Fibroblast of the aortic adventitia (primary cell): ENCODE measurements at regions not wholly inside any gene's neighbourhood (a gene's known extent, or its start where the extent isn't known, plus 50 kb on each side); places are given as distances from the start of the nearest gene placed in this dataset.
"Not testable (repeated sequence)": the region's sequence is repeated elsewhere in the genome, so short reads cannot be mapped to it uniquely, and the experiment has no call there.

Experiments
- DNase-seq: peaks from one replicate; pipeline ENCODE4 v3.0.0-alpha.2; 2010; ENCODE audit warnings: low read depth
- H3K4me3 ChIP-seq: 2 replicates; pipeline ENCODE4 v1.5.1; 2011; ENCODE audit warnings: low read depth, mild to moderate bottlenecking, control low read depth, low read length, moderate library complexity
- CTCF ChIP-seq: IDR thresholded peaks from 2 replicates; pipeline ENCODE4 v1.5.1; 2011; ENCODE audit warnings: mild to moderate bottlenecking, low read length, control low read depth, inconsistent platforms; ENCODE audit not compliant: insufficient read depth

- no peak for DNase-seq
- no peak for TF ChIP-seq CTCF
- no peak overlapping the region for H3K4me3 ChIP-seq
Observed at GRCh38 chr11:86149792-86150191, 80.9 kb upstream of the PICALM start.

- H3K4me3 ChIP-seq, result no peak overlapping the region
- DNase-seq, result no peak
- no peak for TF ChIP-seq CTCF
Observed at GRCh38 chr11:86148345-86148747, 79.5 kb upstream of the PICALM start.

GRCh38 chr11:86147004-86147403 is 78.1 kb upstream of the PICALM start:
- no peak overlapping the region for H3K4me3 ChIP-seq
- DNase-seq, result no peak
- TF ChIP-seq CTCF, result no peak

GRCh38 chr11:86145439-86146156 is 76.7 kb upstream of the PICALM start:
- TF ChIP-seq CTCF, result no peak
- no peak overlapping the region for H3K4me3 ChIP-seq
- DNase-seq, result no peak

GRCh38 chr11:86144846-86145245 is 76.0 kb upstream of the PICALM start:
- TF ChIP-seq CTCF, result no peak
- no peak for DNase-seq
- H3K4me3 ChIP-seq, result no peak overlapping the region

GRCh38 chr11:86144087-86144486 is 75.2 kb upstream of the PICALM start:
- H3K4me3 ChIP-seq, DNase-seq: not testable (repeated sequence)

GRCh38 chr11:86143087-86144030 is 74.5 kb upstream of the PICALM start:
- no peak for DNase-seq
- no peak overlapping the region for H3K4me3 ChIP-seq
- no peak for TF ChIP-seq CTCF
